Osteoblast (primary cell): ENCODE measurements at regions not wholly inside any gene's neighbourhood (a gene's known extent, or its start where the extent isn't known, plus 50 kb on each side); places are given as distances from the start of the nearest gene placed in this dataset.

Experiments used
- DNase-seq: peaks from one replicate; pipeline ENCODE4 v3.0.0; 2011; ENCODE audit warnings: low spot score, mixed read lengths; ENCODE audit not compliant: insufficient read length; ENCODE audit errors: missing footprints
- H2AFZ ChIP-seq: 2 replicates; pipeline ENCODE4 v1.6.0; 2011; ENCODE audit warnings: mild to moderate bottlenecking, low read length
- H3K27ac ChIP-seq: 2 replicates; pipeline ENCODE4 v1.5.1; 2011; ENCODE audit warnings: mild to moderate bottlenecking, low read depth, low read length, moderate library complexity
- H3K27me3 ChIP-seq: 2 replicates; pipeline ENCODE4 v1.6.0; 2012; ENCODE audit warnings: mild to moderate bottlenecking, control low read depth, inconsistent platforms, low read length, moderate library complexity; ENCODE audit not compliant: insufficient read depth
- H3K36me3 ChIP-seq: 2 replicates; pipeline ENCODE4 v1.5.1; 2011; ENCODE audit warnings: mild to moderate bottlenecking, low read length, control low read depth, moderate library complexity; ENCODE audit not compliant: insufficient read depth
- H3K4me1 ChIP-seq: 2 replicates; pipeline ENCODE4 v1.5.1; 2011; ENCODE audit warnings: mild to moderate bottlenecking, low read length, control low read depth, moderate library complexity; ENCODE audit not compliant: insufficient read depth
- H3K4me2 ChIP-seq: 2 replicates; pipeline ENCODE4 v1.6.0; 2011; ENCODE audit warnings: mild to moderate bottlenecking, low read length; ENCODE audit not compliant: insufficient read depth
- H3K4me3 ChIP-seq: fragments of 200-600 bp; sonication (generic); 3 replicates; pipeline ENCODE4 v1.5.1; 2012; ENCODE audit warnings: mild to moderate bottlenecking, low read length, inconsistent platforms; ENCODE audit not compliant: insufficient read depth
- H3K79me2 ChIP-seq: 2 replicates; pipeline ENCODE4 v1.6.0; 2012; ENCODE audit warnings: mild to moderate bottlenecking, low read length, control low read depth, inconsistent platforms; ENCODE audit not compliant: insufficient read depth
- H3K9me3 ChIP-seq: 2 replicates; pipeline ENCODE4 v1.5.1; 2011; ENCODE audit warnings: low read depth, low read length, control low read depth
- H4K20me1 ChIP-seq: 2 replicates; pipeline ENCODE4 v1.6.0; 2012; ENCODE audit warnings: mild to moderate bottlenecking, low read length, control low read depth; ENCODE audit not compliant: insufficient read depth
- TF ChIP-seq, protein P1 (sequence below): IDR thresholded peaks from 2 replicates; pipeline ENCODE4 v1.5.1; 2011; ENCODE audit warnings: mild to moderate bottlenecking, low read depth, low read length, moderate library complexity; ENCODE audit errors: extremely low read depth

DNA sequence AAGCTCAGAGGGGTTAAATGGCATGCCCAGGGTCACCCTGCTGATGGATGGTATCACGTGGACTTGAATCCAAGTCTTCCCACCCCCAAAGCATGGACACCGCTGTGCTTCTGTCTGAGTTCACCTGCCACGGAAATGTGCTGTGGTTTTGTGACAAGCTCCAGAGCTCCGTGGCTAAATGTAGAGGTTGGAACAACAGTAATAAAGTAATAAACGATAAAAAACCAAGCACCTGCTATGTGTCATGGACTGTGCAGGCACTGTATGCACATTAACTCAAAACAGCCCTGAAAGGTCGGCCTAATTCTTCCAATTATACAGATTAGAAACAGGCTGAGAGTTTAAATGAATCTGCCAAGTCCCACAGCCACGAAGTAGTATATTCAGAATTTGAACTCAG is 182.1 kb upstream of the NAV2 start:
- TF ChIP-seq, protein P1, sequence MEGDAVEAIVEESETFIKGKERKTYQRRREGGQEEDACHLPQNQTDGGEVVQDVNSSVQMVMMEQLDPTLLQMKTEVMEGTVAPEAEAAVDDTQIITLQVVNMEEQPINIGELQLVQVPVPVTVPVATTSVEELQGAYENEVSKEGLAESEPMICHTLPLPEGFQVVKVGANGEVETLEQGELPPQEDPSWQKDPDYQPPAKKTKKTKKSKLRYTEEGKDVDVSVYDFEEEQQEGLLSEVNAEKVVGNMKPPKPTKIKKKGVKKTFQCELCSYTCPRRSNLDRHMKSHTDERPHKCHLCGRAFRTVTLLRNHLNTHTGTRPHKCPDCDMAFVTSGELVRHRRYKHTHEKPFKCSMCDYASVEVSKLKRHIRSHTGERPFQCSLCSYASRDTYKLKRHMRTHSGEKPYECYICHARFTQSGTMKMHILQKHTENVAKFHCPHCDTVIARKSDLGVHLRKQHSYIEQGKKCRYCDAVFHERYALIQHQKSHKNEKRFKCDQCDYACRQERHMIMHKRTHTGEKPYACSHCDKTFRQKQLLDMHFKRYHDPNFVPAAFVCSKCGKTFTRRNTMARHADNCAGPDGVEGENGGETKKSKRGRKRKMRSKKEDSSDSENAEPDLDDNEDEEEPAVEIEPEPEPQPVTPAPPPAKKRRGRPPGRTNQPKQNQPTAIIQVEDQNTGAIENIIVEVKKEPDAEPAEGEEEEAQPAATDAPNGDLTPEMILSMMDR: no peak
- peaks cover 6% of the 10 kb centered on the region for H4K20me1 ChIP-seq
- no peaks in the 10 kb centered on the region for H3K9me3 ChIP-seq

DNA sequence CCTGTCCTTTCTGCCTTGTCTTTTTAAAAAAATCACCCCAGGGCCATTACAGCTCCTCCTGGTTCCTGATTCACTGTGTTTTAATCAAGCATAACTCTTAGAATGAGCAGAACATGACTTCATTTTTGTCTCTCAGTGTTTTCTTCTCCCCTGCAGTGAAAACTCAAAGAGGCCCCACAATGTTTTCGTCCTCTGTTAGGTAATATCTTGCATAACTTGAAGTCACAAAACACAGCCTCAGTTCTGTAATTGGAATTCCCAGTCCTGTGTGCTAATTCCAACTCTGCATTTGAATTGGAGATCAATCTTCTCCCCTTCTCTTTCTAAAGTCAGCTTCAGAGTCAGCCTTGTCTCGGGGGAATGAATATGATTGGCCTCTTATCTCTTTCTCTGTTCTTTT is 186.5 kb upstream of the NAV2 start:
- DNase-seq: no peak
- Histone ChIP-seq H3K4me2 (no peak overlapping the region), H4K20me1 (peaks cover 3% of the 10 kb centered on the region), H3K27ac (no peak overlapping the region), H3K27me3 (peaks cover 2% of the 10 kb centered on the region), H3K9me3 (no peaks in the 10 kb centered on the region), H3K36me3 (no peaks in the 10 kb centered on the region), H2AFZ (no peak overlapping the region), H3K4me3 (no peak overlapping the region), H3K79me2 (no peaks in the 10 kb centered on the region), H3K4me1 (peaks cover 5% of the 10 kb centered on the region)
- TF ChIP-seq, protein P1: no peak

More for the DNA sequence above, 182.1 kb upstream of the NAV2 start:
- H3K79me2 ChIP-seq: no peaks in the 10 kb centered on the region
- H3K27me3 ChIP-seq: peaks cover 3% of the 10 kb centered on the region
- H3K27ac ChIP-seq: no peak overlapping the region
- no peaks in the 10 kb centered on the region for H3K4me1 ChIP-seq
- H3K36me3 ChIP-seq: no peaks in the 10 kb centered on the region
- H3K4me3 ChIP-seq: no peak overlapping the region
- no peak overlapping the region for H2AFZ ChIP-seq
- no peak overlapping the region for H3K4me2 ChIP-seq
- DNase-seq: no peak

DNA sequence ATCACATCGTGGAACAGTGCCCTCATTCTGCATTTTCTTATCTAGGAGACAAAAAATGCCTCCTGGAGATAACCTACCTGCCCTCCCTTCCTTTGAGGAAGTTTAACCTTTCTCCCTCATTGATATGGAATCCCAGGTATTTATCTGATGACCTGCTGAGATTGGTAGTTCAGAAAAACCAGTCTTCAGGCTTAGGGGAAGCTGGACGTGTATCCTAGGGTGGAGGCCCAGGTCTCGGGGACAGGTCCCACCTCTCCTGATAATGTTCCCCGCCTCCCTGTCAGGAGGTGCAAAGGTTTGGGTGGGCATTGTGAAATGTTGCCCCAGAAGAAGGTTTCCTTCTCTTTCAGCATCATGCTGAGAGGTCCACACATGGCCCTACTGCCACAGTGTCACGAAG is 186.9 kb upstream of the NAV2 start:
- H3K27me3 ChIP-seq: no peaks in the 10 kb centered on the region
- TF ChIP-seq, protein P1: no peak
- DNase-seq: no peak
- H3K9me3 ChIP-seq: no peaks in the 10 kb centered on the region
- H2AFZ ChIP-seq: no peak overlapping the region
- no peaks in the 10 kb centered on the region for H3K36me3 ChIP-seq
- H3K27ac ChIP-seq: no peak overlapping the region
- peaks cover 3% of the 10 kb centered on the region for H4K20me1 ChIP-seq
- peaks cover 5% of the 10 kb centered on the region for H3K4me1 ChIP-seq
- H3K4me3 ChIP-seq: no peak overlapping the region
- no peaks in the 10 kb centered on the region for H3K79me2 ChIP-seq
- H3K4me2 ChIP-seq: no peak overlapping the region

DNA sequence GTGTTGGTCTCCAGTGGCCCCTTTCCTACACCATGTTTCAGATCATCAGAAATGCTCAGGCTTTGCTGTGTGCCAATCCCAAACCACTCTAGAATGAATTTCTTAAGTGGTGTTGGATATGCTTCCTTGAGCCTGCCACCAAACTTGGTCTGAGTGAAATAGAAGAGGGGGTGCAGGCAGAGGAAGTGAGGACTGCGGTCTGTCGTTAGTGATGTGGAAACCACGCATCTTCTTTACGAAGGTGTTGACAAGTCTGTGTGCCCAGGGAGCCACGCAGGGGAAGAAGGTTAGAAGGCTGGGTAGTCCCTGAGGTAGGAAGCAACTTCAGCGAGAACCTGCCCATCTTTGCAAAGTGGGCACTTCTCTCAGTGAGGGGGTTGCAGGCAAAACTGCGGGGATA is 187.4 kb upstream of the NAV2 start:
- Histone ChIP-seq H3K27ac (no peak overlapping the region), H2AFZ (no peak overlapping the region), H3K79me2 (no peaks in the 10 kb centered on the region), H3K36me3 (no peaks in the 10 kb centered on the region), H4K20me1 (peaks cover 3% of the 10 kb centered on the region), H3K27me3 (no peaks in the 10 kb centered on the region), H3K4me2 (no peak overlapping the region), H3K9me3 (no peaks in the 10 kb centered on the region), H3K4me1 (peaks cover 5% of the 10 kb centered on the region), H3K4me3 (no peak overlapping the region)
- TF ChIP-seq, protein P1: no peak
- no peak for DNase-seq
